ENCODE measurements at regions not wholly inside any gene's neighbourhood (a gene's known extent, or its start where the extent isn't known, plus 50 kb on each side); places are given as distances from the start of the nearest gene placed in this dataset.

DNA sequence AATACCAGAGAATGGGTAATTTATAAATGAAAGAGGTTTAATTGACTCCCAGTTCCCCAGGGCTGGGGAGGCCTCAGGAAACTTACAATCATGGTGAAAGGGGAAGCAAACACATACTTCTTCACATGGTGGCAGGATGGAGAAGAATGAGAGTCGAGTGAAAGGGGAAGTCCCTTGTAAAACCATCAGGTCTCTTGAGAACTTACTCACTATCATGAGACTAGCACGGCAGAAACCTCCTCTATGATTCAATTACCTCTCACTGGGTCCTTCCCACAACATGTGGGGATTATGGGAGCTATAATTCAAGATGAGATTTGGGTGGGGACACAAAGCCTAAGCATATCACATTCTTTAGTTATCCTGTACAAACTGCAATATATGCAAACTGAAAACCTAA lies 609.4 kb downstream of the MTRR start:
- Histone ChIP-seq H3K36me3 (replicated peaks in 1 of 2) (no peaks in the 10 kb centered on the region), H3K4me3 (no peak overlapping the region), H3K27me3 (no peaks in the 10 kb centered on the region), H3K27ac (no peak overlapping the region), H3K4me1 (replicated peaks in 1 of 2) (no peaks in the 10 kb centered on the region), H3K9me3 (replicated peaks in 1 of 3) (no peaks in the 10 kb centered on the region)
- TF ChIP-seq POLR2A (IDR thresholded peaks at IDR 0.05) = no peak
- TF ChIP-seq, protein P1, sequence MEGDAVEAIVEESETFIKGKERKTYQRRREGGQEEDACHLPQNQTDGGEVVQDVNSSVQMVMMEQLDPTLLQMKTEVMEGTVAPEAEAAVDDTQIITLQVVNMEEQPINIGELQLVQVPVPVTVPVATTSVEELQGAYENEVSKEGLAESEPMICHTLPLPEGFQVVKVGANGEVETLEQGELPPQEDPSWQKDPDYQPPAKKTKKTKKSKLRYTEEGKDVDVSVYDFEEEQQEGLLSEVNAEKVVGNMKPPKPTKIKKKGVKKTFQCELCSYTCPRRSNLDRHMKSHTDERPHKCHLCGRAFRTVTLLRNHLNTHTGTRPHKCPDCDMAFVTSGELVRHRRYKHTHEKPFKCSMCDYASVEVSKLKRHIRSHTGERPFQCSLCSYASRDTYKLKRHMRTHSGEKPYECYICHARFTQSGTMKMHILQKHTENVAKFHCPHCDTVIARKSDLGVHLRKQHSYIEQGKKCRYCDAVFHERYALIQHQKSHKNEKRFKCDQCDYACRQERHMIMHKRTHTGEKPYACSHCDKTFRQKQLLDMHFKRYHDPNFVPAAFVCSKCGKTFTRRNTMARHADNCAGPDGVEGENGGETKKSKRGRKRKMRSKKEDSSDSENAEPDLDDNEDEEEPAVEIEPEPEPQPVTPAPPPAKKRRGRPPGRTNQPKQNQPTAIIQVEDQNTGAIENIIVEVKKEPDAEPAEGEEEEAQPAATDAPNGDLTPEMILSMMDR (IDR thresholded peaks at IDR 0.05) = no peak
- 46 to 62% (median 58%) methylated on average over 2 of the region's 2 CpGs for WGBS, 4 donors
- intact Hi-C loops (cut with DNase I) = no loop called here
- no peak for DNase-seq

DNA sequence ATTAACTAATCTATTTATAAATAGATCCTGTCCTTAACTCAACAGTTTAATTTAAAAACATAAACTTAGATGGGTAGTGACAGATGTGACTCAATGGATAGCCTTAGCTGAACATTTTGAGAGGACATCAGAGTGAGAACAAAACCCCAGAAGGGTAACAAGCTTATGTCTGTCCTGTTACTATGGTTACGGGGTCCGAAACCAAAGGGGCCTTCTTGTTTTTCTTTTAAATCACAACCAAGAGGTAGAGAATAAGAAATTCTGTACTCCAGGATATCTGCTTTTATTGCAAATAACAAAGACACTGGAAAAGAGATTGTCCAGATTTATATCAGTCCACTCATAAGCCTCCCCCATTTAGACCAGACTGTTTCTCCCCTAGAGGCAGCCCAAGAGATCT lies 612.1 kb downstream of the MTRR start:
- Histone ChIP-seq H3K4me1 (replicated peaks in 1 of 2) (no peaks in the 10 kb centered on the region), H3K36me3 (replicated peaks in 1 of 2) (no peaks in the 10 kb centered on the region), H3K4me3 (no peak overlapping the region), H3K27ac (no peak overlapping the region), H3K9me3 (replicated peaks in 1 of 3) (no peaks in the 10 kb centered on the region), H3K27me3 (no peaks in the 10 kb centered on the region)
- 78 to 93% (median 83%) methylated on average over 2 of the region's 2 CpGs for WGBS, 4 donors
- intact Hi-C loops (cut with DNase I) = no loop called here
- DNase-seq = no peak
- TF ChIP-seq POLR2A (IDR thresholded peaks at IDR 0.05) = no peak
- TF ChIP-seq, protein P1 (IDR thresholded peaks at IDR 0.05) = no peak

DNA sequence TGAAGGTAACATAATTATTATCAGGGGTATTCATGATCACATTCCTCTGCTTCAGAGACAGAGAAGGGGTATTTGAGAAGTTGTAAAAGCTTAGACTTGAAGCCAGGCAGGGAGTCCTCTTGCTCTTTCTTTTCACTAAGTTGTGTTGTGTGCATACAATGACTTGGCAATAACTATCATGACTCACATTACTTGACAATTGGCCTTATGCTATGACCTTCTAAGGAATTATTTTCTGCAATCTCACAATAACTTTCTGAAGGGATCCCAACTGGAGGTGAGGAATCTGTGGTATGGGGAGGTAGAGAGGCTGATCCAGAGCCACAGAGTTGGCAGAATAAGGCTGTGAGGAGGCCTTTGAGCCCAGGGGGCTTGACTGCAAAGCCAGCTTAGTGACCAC lies 622.3 kb downstream of the MTRR start:
- intact Hi-C loops (cut with DNase I) = no loop called here
- TF ChIP-seq, protein P1 (IDR thresholded peaks at IDR 0.05) = no peak
- no peak for TF ChIP-seq POLR2A (IDR thresholded peaks at IDR 0.05)
- Histone ChIP-seq H3K9me3 (replicated peaks in 1 of 3) (no peaks in the 10 kb centered on the region), H3K4me1 (replicated peaks in 1 of 2) (no peaks in the 10 kb centered on the region), H3K27ac (no peak overlapping the region), H3K27me3 (no peaks in the 10 kb centered on the region), H3K4me3 (no peak overlapping the region), H3K36me3 (replicated peaks in 1 of 2) (no peaks in the 10 kb centered on the region)
- DNase-seq = no peak

DNA sequence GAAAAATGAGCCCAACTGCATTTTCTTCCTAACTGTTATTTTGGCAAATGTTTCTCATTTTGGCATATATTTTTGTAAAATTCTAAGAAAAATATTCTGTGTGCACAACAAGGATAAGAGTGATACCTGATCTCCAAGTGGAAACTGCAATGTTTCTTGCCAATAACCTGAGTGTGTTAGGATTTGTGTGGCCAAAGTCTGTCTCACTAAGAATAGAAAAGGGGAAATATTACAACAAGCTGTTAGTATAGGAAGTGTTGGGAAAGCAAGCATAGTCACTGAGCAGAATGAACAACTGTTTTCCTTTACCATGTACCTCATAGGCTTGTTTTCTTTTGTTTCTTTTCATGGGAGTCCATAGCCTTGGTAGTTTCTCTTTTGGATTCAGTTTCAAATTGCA lies 624.2 kb downstream of the MTRR start:
- no peak for DNase-seq
- H3K4me3 ChIP-seq = no peak overlapping the region
- H3K4me1 ChIP-seq (replicated peaks in 1 of 2) = no peaks in the 10 kb centered on the region
- no peaks in the 10 kb centered on the region for H3K36me3 ChIP-seq (replicated peaks in 1 of 2)
- no peaks in the 10 kb centered on the region for H3K27me3 ChIP-seq
- TF ChIP-seq, protein P1 (IDR thresholded peaks at IDR 0.05) = no peak
- no peak for TF ChIP-seq POLR2A (IDR thresholded peaks at IDR 0.05)
- H3K27ac ChIP-seq = no peak overlapping the region
- peaks cover 0 to 3% (median 0%) of the 10 kb centered on the region in 3 donors for H3K9me3 ChIP-seq (replicated peaks in 1 of 3)
- intact Hi-C loops (cut with DNase I) = no loop called here
